ENCODE measurements at regions not wholly inside any gene's neighbourhood (a gene's known extent, or its start where the extent isn't known, plus 50 kb on each side); places are given as distances from the start of the nearest gene placed in this dataset.
"Not testable (repeated sequence)": the region's sequence is repeated elsewhere in the genome, so short reads cannot be mapped to it uniquely, and the experiment has no call there.

- not testable (repeated sequence) for TF ChIP-seq SP1 (IDR thresholded peaks at IDR 0.05; ENCODE audit: low read depth, low read length); CTCF (IDR thresholded peaks at IDR 0.05 in 2 of 3, conservative IDR thresholded peaks at IDR 0.05 in 1 of 3; ENCODE audit: control insufficient read depth in 2 of 3, extremely low read depth in 1 of 3, insufficient read depth in 1 of 3, low read depth in 3 of 3, low read length in 3 of 3); RBBP5 (conservative IDR thresholded peaks at IDR 0.05); SIN3A (IDR thresholded peaks at IDR 0.05; ENCODE audit: low read depth, low read length); CREB1 (IDR thresholded peaks at IDR 0.05; ENCODE audit: low read depth); MYC (IDR thresholded peaks at IDR 0.05; ENCODE audit: insufficient read depth, insufficient read length, insufficient replicate concordance, low read length, severe bottlenecking); TBL1XR1 (IDR thresholded peaks at IDR 0.05; ENCODE audit: low read depth, low read length); PBX3 (IDR thresholded peaks at IDR 0.05; ENCODE audit: insufficient replicate concordance, low read depth, low read length); MAX (IDR thresholded peaks at IDR 0.05; ENCODE audit: low read depth, low read length); POLR2A (IDR thresholded peaks at IDR 0.05; ENCODE audit: low read depth, low read length); USF2 (IDR thresholded peaks at IDR 0.05; ENCODE audit: borderline replicate concordance, low read depth, low read length); ZBED1 (IDR thresholded peaks at IDR 0.05; ENCODE audit: borderline replicate concordance); POLR2AphosphoS5 (IDR thresholded peaks at IDR 0.05; ENCODE audit: low read length); CBX5 (IDR thresholded peaks at IDR 0.05; ENCODE audit: low read depth)
Measured at GRCh38 chr9:38840213-38840612, 120.3 kb upstream of the FAM240B start.

Data from GM12878 (cell line).